CD14-positive monocyte (primary cell): ENCODE measurements at regions not wholly inside any gene's neighbourhood (a gene's known extent, or its start where the extent isn't known, plus 50 kb on each side); places are given as distances from the start of the nearest gene placed in this dataset.
A peak's percentile ranks its signal among the peaks of the same experiment; 100 is the strongest.
"Not testable (repeated sequence)": the region's sequence is repeated elsewhere in the genome, so short reads cannot be mapped to it uniquely, and the experiment has no call there.

Experiments
- DNase-seq, 3 donors: peaks; one replicate each; pipeline ENCODE4 v3.0.0-alpha.2; 2011 to 2022
- H2AFZ ChIP-seq: 2 replicates; pipeline ENCODE4 v1.6.0; 2012; ENCODE audit warnings: mild to moderate bottlenecking, low read depth, low read length, inconsistent platforms; ENCODE audit not compliant: insufficient read depth, poor library complexity, severe bottlenecking
- H3K27ac ChIP-seq, 2 donors: 1 replicate in 1 of 2; 2 replicates in 1 of 2; pipeline ENCODE4 v1.5.1; 2012 to 2013; ENCODE audit warnings: low read length in 2 of 2, control low read depth in 1 of 2, inconsistent platforms in 1 of 2, low read depth in 1 of 2, mild to moderate bottlenecking in 1 of 2
- H3K27me3 ChIP-seq, 2 donors: one replicate each; pipeline versions ENCODE4 v1.6.0 to v1.6.1; 2011 to 2013; ENCODE audit warnings: low read length in 2 of 2; ENCODE audit not compliant: control insufficient read depth in 2 of 2, insufficient read depth in 2 of 2
- H3K36me3 ChIP-seq, 2 donors: replicated peaks in 1 of 2; 1 replicate in 1 of 2; 2 replicates in 1 of 2; pipeline versions ENCODE4 v1.5.1 to v1.6.1; 2012 to 2013; ENCODE audit warnings: low read length in 2 of 2, control low read depth in 1 of 2, inconsistent platforms in 1 of 2, mild to moderate bottlenecking in 1 of 2; ENCODE audit not compliant: insufficient read depth in 2 of 2, control insufficient read depth in 1 of 2
- H3K4me1 ChIP-seq, 2 donors: 1 replicate in 1 of 2; 2 replicates in 1 of 2; pipeline versions ENCODE4 v1.5.1 to v1.6.1; 2012 to 2013; ENCODE audit warnings: low read length in 2 of 2, control low read depth in 1 of 2, inconsistent platforms in 1 of 2, mild to moderate bottlenecking in 1 of 2, moderate library complexity in 1 of 2; ENCODE audit not compliant: insufficient read depth in 2 of 2, control insufficient read depth in 1 of 2
- H3K4me2 ChIP-seq: replicated peaks from 2 replicates; pipeline ENCODE3; 2012; ENCODE audit warnings: low read length, moderate library complexity, mild to moderate bottlenecking; ENCODE audit not compliant: poor library complexity, severe bottlenecking; ENCODE audit errors: extremely low read depth
- H3K4me3 ChIP-seq, 3 experiments: fragments of 200-600 bp in 1 of 3; sonication (generic) in 1 of 3; replicated peaks in 1 of 3; 1 replicate in 2 of 3; 2 replicates in 1 of 3; pipeline ENCODE4 v1.5.1; 2011 to 2013; ENCODE audit warnings: low read length in 3 of 3, mild to moderate bottlenecking in 3 of 3, control low read depth in 2 of 3, low read depth in 2 of 3, inconsistent platforms in 1 of 3, moderate library complexity in 1 of 3
- H3K79me2 ChIP-seq: 2 replicates; pipeline ENCODE4 v1.6.0; 2012; ENCODE audit warnings: mild to moderate bottlenecking, control low read depth, inconsistent platforms, low read length, moderate library complexity; ENCODE audit not compliant: insufficient read depth
- H3K9ac ChIP-seq: 2 replicates; pipeline ENCODE4 v1.6.0; 2017; ENCODE audit warnings: low read length, mild to moderate bottlenecking; ENCODE audit not compliant: insufficient read depth, poor library complexity, severe bottlenecking
- H3K9me3 ChIP-seq, 2 donors: replicated peaks in 1 of 2; 1 replicate in 1 of 2; 2 replicates in 1 of 2; pipeline versions ENCODE4 v1.5.1 to v1.6.1; 2012 to 2013; ENCODE audit warnings: low read length in 2 of 2, control low read depth in 1 of 2; ENCODE audit not compliant: control insufficient read depth in 1 of 2, insufficient read depth in 1 of 2
- H4K20me1 ChIP-seq: 2 replicates; pipeline ENCODE4 v1.6.0; 2012; ENCODE audit warnings: mild to moderate bottlenecking, low read length, control low read depth, moderate library complexity; ENCODE audit not compliant: insufficient read depth
- H3K27ac Mint-ChIP-seq, 7 donors: one replicate each; pipeline ENCODE4 v1.8.0; 2020; ENCODE audit warnings: mild to moderate bottlenecking in 7 of 7, mixed read lengths in 7 of 7, moderate library complexity in 6 of 7, inconsistent platforms in 2 of 7
- H3K27me3 Mint-ChIP-seq, 3 donors: one replicate each; pipeline ENCODE4 v1.8.0; 2021 to 2022; ENCODE audit warnings: low read depth in 3 of 3, mild to moderate bottlenecking in 3 of 3, mixed read lengths in 3 of 3, moderate library complexity in 3 of 3, inconsistent platforms in 1 of 3
- H3K36me3 Mint-ChIP-seq, 2 donors: one replicate each; pipeline ENCODE4 v1.8.0; 2020; ENCODE audit warnings: mixed read lengths in 2 of 2, inconsistent platforms in 1 of 2, mild to moderate bottlenecking in 1 of 2
- H3K4me1 Mint-ChIP-seq: one replicate; pipeline ENCODE4 v1.8.0; 2020; ENCODE audit warnings: mild to moderate bottlenecking, mixed read lengths
- H3K4me3 Mint-ChIP-seq, 2 donors: one replicate each; pipeline ENCODE4 v1.8.0; 2020; ENCODE audit warnings: mild to moderate bottlenecking in 2 of 2, mixed read lengths in 2 of 2, moderate library complexity in 1 of 2
- H3K9me3 Mint-ChIP-seq, 7 donors: one replicate each; pipeline ENCODE4 v1.8.0; 2020 to 2022; ENCODE audit warnings: mixed read lengths in 7 of 7, mild to moderate bottlenecking in 6 of 7, moderate library complexity in 6 of 7, inconsistent platforms in 2 of 7
- CTCF ChIP-seq: fragments of 200-600 bp; IDR thresholded peaks from one replicate; pipeline ENCODE4 v1.8.0; 2022; ENCODE audit warnings: antibody characterized with exemption, mild to moderate bottlenecking
- WGBS: methylation state at CpG from one replicate; pipeline ENCODE4 v1.1.5; 2013; ENCODE audit warnings: missing lambda C conversion rate; ENCODE audit not compliant: insufficient coverage; 5-methylcytosine and 5-hydroxymethylcytosine counted together
- intact Hi-C, 2 donors: fragments of 100-400 bp; cut with micrococcal nuclease; formaldehyde crosslinking; loops; one replicate each; pipeline versions ENCODE4 v1.15.0 to v1.15.1; 2023

- intact Hi-C loops, result no loop called here
- no peak for DNase-seq
- Mint-ChIP-seq H3K36me3 (no peaks in the 10 kb centered on the region), H3K27me3 (peaks cover 3 to 4% (median 3%) of the 10 kb centered on the region in 3 donors), H3K4me1 (no peaks in the 10 kb centered on the region), H3K9me3 (peaks cover 3 to 22% (median 7%) of the 10 kb centered on the region in 7 donors), H3K27ac (peak overlapping the region in 1 of 7 donors; percentile 57), H3K4me3 (no peak overlapping the region)
- H3K27me3 ChIP-seq, result no peaks in the 10 kb centered on the region
- no peak overlapping the region for H2AFZ ChIP-seq
- peaks cover 3 to 7% of the 10 kb centered on the region in 2 donors for H3K9me3 ChIP-seq
- no peak overlapping the region for H3K9ac ChIP-seq
- no peaks in the 10 kb centered on the region for H3K36me3 ChIP-seq
- no peak for TF ChIP-seq CTCF
- no peak overlapping the region for H3K27ac ChIP-seq
- no peak overlapping the region for H3K4me2 ChIP-seq
- H3K79me2 ChIP-seq, result no peaks in the 10 kb centered on the region
- no peaks in the 10 kb centered on the region for H4K20me1 ChIP-seq
- no peak overlapping the region for H3K4me3 ChIP-seq
- H3K4me1 ChIP-seq, result no peaks in the 10 kb centered on the region
- 89% methylated on average over 16 of the region's 18 CpGs for WGBS
Measured at GRCh38 chr15:87703327-87704111, 553.0 kb downstream of the NTRK3 start.

DNA sequence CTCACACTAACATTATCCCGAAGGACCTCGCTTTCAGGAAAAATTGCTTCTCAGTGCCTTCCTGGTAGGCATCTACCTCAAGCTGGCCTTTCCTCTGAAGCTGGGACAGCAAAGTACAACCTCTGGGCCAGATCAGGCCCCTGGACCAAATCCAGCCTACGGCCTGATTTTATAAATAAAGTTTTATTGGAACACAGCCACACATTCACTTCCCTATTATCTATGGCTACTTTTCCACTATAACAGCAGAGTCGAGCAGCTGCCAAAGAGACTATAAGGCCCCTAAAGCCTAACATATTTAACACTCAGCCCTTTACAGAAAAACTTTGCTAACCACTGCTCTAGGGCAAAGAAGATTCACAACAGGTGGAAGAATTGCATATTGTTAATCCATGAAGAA lies 554.3 kb downstream of the NTRK3 start:
- H3K4me3 Mint-ChIP-seq, result no peak overlapping the region
- Histone ChIP-seq H3K4me1 (no peaks in the 10 kb centered on the region), H3K36me3 (no peaks in the 10 kb centered on the region), H3K4me3 (no peak overlapping the region), H4K20me1 (no peaks in the 10 kb centered on the region), H3K79me2 (no peaks in the 10 kb centered on the region), H3K27ac (no peak overlapping the region), H2AFZ (no peak overlapping the region), H3K27me3 (no peaks in the 10 kb centered on the region), H3K9ac (no peak overlapping the region), H3K9me3 (peaks cover 3 to 7% of the 10 kb centered on the region in 2 donors), H3K4me2 (no peak overlapping the region)
- H3K9me3 Mint-ChIP-seq, result peaks cover 4 to 21% (median 7%) of the 10 kb centered on the region in 7 donors
- H3K36me3 Mint-ChIP-seq, result no peaks in the 10 kb centered on the region
- TF ChIP-seq CTCF, result no peak
- H3K27me3 Mint-ChIP-seq, result peaks cover 3 to 4% (median 3%) of the 10 kb centered on the region in 3 donors
- intact Hi-C loops, result no loop called here
- no peak overlapping the region for H3K27ac Mint-ChIP-seq
- 90% methylated on average over 2 of the region's 4 CpGs for WGBS
- H3K4me1 Mint-ChIP-seq, result no peaks in the 10 kb centered on the region
- no peak for DNase-seq

DNA sequence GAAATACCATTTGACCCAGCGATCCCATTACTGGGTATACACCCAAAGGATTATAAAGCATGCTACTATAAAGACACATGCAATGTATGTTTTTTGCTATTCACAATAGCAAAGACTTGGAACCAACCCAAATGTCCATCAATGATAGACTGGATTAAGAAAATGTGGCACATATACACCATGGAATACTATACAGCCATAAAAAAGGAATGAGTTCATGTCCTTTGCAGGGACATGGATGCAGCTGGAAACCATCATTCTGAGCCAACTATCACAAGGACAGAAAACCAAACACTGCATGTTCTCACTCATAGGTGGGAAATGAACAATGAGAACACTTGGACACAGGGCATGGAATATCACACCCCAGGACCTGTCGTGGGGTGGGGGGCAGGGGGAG lies 558.1 kb downstream of the NTRK3 start:
- peaks cover 4 to 23% (median 10%) of the 10 kb centered on the region in 7 donors for H3K9me3 Mint-ChIP-seq
- H3K36me3 Mint-ChIP-seq, H3K9ac ChIP-seq, H3K36me3 ChIP-seq, H3K4me3 ChIP-seq, H2AFZ ChIP-seq, H3K4me1 ChIP-seq, H3K9me3 ChIP-seq, H3K27ac Mint-ChIP-seq, H4K20me1 ChIP-seq, H3K27me3 Mint-ChIP-seq, DNase-seq, H3K4me1 Mint-ChIP-seq, H3K27ac ChIP-seq, H3K4me2 ChIP-seq, H3K4me3 Mint-ChIP-seq, H3K27me3 ChIP-seq, H3K79me2 ChIP-seq, intact Hi-C loops: not testable (repeated sequence)
- WGBS, result no CpG with 5 or more reads among the region's 2 CpGs
